NB4 (cell line): ENCODE measurements at regions not wholly inside any gene's neighbourhood (a gene's known extent, or its start where the extent isn't known, plus 50 kb on each side); places are given as distances from the start of the nearest gene placed in this dataset.
"Not testable (repeated sequence)": the region's sequence is repeated elsewhere in the genome, so short reads cannot be mapped to it uniquely, and the experiment has no call there.

Experiments used
- DNase-seq: peaks from one replicate; pipeline ENCODE4 v3.0.0; 2010; ENCODE audit warnings: low read depth
- H3K4me3 ChIP-seq: one replicate; pipeline ENCODE4 v1.5.1; 2011; ENCODE audit warnings: mild to moderate bottlenecking, low read depth, low read length, moderate library complexity
- CTCF ChIP-seq: IDR thresholded peaks from one replicate; pipeline ENCODE4 v1.5.1; 2012; ENCODE audit warnings: low read depth, low read length
- MAX ChIP-seq: IDR thresholded peaks from 2 replicates; pipeline ENCODE4 v1.6.1; 2011; ENCODE audit warnings: low read depth, low read length
- MYC ChIP-seq: IDR thresholded peaks from 2 replicates; pipeline ENCODE4 v1.6.1; 2011; ENCODE audit warnings: low read depth, low read length
- POLR2A ChIP-seq: IDR thresholded peaks from 2 replicates; pipeline ENCODE4 v1.6.1; 2011; ENCODE audit warnings: mild to moderate bottlenecking; ENCODE audit not compliant: insufficient read length; ENCODE audit errors: extremely low read depth

GRCh38 chr2:222760301-222760897 lies 88.9 kb downstream of the MOGAT1 start:
- TF ChIP-seq CTCF (no peak), MYC (no peak), POLR2A (no peak), MAX (no peak)
- no peak overlapping the region for H3K4me3 ChIP-seq
- no peak for DNase-seq

GRCh38 chr2:222761888-222762287 lies 90.4 kb downstream of the MOGAT1 start:
- no peak for DNase-seq
- no peak overlapping the region for H3K4me3 ChIP-seq
- TF ChIP-seq MYC (no peak), CTCF (no peak), MAX (no peak), POLR2A (no peak)

GRCh38 chr2:222762342-222762741 lies 90.9 kb downstream of the MOGAT1 start:
- no peak for DNase-seq
- TF ChIP-seq CTCF (no peak), POLR2A (no peak), MYC (no peak), MAX (no peak)
- no peak overlapping the region for H3K4me3 ChIP-seq

GRCh38 chr2:222765883-222766282 lies 94.4 kb downstream of the MOGAT1 start:
- not testable (repeated sequence) for H3K4me3 ChIP-seq, DNase-seq

GRCh38 chr2:222768019-222768418 lies 92.8 kb upstream of the ACSL3 start:
- not testable (repeated sequence) for H3K4me3 ChIP-seq, DNase-seq

GRCh38 chr2:222769446-222769845 lies 91.4 kb upstream of the ACSL3 start:
- no peak for DNase-seq
- TF ChIP-seq MYC, result no peak
- TF ChIP-seq MAX, result no peak
- TF ChIP-seq CTCF, result no peak
- TF ChIP-seq POLR2A, result no peak

GRCh38 chr2:222769941-222770340 lies 90.9 kb upstream of the ACSL3 start:
- TF ChIP-seq MYC (no peak), POLR2A (no peak), CTCF (no peak), MAX (no peak)
- H3K4me3 ChIP-seq, result no peak overlapping the region
- DNase-seq, result no peak

More at GRCh38 chr2:222769446-222769845, 91.4 kb upstream of the ACSL3 start:
- no peak overlapping the region for H3K4me3 ChIP-seq
